GM10266 (cell line): ENCODE measurements at regions not wholly inside any gene's neighbourhood (a gene's known extent, or its start where the extent isn't known, plus 50 kb on each side); places are given as distances from the start of the nearest gene placed in this dataset.

Source experiments
- DNase-seq: peaks from one replicate; pipeline ENCODE4 v3.0.0; 2012; ENCODE audit errors: extremely low spot score
- TF ChIP-seq, protein P1 (sequence below): IDR thresholded peaks from 2 replicates; pipeline ENCODE4 v1.5.1; 2012; ENCODE audit warnings: mild to moderate bottlenecking, low read depth; ENCODE audit not compliant: control insufficient read depth, insufficient read depth; ENCODE audit errors: missing control alignments

DNA sequence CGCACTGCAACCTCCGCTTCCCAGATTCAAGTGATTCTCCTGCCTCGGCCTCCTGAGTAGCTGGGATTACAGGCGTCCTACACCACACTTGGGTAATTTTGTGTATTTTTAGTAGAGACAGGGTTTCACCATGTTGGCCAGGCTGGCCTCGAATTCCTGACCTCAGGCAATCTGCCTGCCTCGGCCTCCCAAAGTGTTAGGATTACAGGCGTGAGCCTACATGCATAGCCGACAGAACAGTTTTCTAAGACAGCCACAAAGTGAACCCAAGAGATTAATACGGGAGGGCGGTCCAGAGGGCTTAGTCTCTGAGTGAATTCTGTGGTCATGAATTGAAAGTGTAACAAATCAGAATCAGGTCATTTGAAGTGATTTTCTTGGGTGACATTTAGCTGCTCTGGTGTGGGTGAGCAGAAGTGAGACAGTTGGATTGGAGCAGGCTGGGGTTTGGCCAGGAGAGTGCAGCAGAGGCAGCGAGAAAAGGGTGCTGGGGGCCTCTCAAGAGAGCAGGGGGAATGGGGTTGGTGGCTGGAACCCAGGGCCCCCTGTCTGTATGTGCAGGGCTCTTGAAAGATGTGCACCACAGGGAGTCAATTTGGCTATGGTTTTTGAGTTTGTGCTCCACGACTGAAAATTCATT, 231.4 kb upstream of the WSCD1 start:
- DNase-seq: no peak
- TF ChIP-seq, protein P1, sequence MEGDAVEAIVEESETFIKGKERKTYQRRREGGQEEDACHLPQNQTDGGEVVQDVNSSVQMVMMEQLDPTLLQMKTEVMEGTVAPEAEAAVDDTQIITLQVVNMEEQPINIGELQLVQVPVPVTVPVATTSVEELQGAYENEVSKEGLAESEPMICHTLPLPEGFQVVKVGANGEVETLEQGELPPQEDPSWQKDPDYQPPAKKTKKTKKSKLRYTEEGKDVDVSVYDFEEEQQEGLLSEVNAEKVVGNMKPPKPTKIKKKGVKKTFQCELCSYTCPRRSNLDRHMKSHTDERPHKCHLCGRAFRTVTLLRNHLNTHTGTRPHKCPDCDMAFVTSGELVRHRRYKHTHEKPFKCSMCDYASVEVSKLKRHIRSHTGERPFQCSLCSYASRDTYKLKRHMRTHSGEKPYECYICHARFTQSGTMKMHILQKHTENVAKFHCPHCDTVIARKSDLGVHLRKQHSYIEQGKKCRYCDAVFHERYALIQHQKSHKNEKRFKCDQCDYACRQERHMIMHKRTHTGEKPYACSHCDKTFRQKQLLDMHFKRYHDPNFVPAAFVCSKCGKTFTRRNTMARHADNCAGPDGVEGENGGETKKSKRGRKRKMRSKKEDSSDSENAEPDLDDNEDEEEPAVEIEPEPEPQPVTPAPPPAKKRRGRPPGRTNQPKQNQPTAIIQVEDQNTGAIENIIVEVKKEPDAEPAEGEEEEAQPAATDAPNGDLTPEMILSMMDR: no peak

DNA sequence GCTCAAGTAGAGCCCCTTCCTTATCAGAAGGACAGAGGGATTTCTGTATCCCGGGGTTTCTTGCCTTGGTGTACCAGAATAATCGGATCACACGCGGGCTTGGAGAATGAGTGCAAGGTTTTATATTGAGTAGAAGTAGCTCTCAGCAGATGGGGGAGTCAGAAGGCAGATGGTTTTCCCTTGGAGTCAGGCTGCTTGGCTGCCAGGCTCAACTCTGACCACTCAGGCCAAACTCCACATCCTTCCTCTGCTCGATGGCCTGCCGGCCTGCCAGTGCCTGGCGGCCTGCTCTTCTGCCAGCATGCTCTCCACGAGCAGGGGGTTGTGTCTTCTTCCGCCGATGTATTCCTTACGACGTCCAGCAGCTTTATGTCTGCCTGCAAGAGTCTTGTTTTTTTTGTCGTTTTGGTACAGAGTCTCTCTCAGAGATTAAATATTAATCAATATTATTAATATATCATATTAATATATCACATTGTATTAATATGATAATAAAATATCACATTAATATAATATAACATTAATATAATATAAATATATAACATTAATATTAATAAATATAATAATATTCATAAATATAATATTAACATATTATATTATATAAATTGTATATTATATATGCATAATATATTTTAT, 229.2 kb upstream of the WSCD1 start:
- DNase-seq: no peak
- TF ChIP-seq, protein P1: no peak

DNA sequence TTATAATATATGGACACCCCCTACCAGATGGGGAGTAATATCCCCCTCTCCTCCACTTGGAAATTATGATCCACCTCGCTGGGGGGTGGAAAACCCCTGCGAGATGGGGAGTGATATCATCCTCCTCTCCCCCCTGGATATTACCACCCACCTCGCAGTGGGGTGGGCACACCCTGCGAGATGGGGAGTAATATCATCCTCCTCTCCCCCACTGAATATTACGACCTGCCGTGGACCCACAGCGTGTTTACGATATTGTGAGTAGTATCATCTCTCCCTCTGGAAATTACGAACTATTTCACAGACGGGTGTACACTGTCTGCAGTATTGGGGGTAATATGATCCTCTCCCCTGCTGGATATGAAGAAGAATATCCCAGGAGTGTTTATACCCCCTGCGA, 228.3 kb upstream of the WSCD1 start:
- DNase-seq: no peak
- TF ChIP-seq, protein P1: no peak

GRCh38 chr17:5843366-5844026, 226.7 kb upstream of the WSCD1 start:
- no peak for DNase-seq
- TF ChIP-seq, protein P1: no peak

- TF ChIP-seq, protein P1: no peak
- DNase-seq: no peak
Observed at GRCh38 chr17:5846001-5846400, 224.2 kb upstream of the WSCD1 start.

DNA sequence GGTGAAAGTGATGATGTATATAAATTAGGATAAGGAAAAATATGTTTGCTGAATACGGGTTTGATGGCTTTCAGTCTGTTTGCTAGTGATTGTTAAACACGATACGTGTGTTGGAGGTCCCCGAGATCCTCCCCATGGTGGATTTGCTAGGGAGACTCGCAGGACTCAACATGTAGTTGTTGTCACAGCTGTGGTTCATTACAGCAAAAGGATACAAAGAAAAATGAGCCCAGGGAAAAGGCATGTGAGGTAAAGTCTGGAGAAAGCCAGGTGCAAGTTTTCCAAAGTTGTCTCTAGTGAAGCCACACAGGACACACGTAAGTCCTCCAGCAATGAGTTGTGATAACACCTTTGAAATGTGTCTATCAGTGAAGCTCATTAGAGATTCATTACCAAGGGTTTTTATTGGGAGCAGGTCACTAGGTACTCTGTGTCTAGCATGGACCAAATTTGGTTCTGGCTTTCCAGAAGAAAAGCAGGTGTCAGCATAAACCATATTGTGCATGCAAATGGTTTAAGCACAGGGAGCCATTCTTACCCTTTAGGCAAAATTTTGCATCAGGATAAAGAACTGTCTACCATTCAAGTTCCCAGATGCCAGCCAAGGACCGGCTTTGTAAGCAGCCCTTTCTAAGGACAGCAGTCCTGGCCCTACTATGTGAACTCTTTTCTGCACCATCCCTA, 215.2 kb upstream of the WSCD1 start:
- DNase-seq: no peak
- TF ChIP-seq, protein P1: no peak
